Neural progenitor cell (in vitro differentiated cells): ENCODE measurements at regions not wholly inside any gene's neighbourhood (a gene's known extent, or its start where the extent isn't known, plus 50 kb on each side); places are given as distances from the start of the nearest gene placed in this dataset.

Source experiments
- EZH2 ChIP-seq: fragments of 200-600 bp; sonication (generic); IDR thresholded peaks from 2 replicates; pipeline ENCODE4 v1.6.1; 2017; ENCODE audit warnings: antibody characterized with exemption, mild to moderate bottlenecking, moderate library complexity
- EZH2phosphoT487 ChIP-seq: fragments of 200-600 bp; sonication (generic); IDR thresholded peaks from 2 replicates; pipeline ENCODE4 v1.6.1; 2017; ENCODE audit warnings: antibody characterized with exemption
- TF ChIP-seq, protein P1 (sequence below): fragments of 200-600 bp; sonication (generic); IDR thresholded peaks from 2 replicates; pipeline ENCODE4 v1.5.1; 2017; ENCODE audit warnings: antibody characterized with exemption, mild to moderate bottlenecking

DNA sequence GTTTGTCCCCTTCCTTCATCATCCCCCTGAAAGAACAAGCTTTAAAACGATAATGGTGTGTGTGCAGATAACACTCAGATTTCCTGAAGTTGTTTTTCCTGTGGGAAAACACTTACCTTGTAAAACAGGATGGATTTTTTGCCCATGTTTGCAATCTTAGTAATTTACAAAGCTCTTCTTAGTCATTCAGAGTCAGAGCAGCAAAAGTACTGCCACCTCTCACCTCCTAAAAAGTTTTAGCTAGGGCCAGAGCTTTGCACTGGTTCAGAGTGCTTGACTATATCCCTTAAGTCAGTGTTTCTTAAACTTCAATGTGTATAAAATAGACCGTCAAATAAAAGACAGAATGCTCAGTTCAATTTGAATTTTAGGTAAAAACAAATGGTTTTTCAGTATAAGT, 62.3 kb downstream of the NKX6-1 start:
- TF ChIP-seq, protein P1, sequence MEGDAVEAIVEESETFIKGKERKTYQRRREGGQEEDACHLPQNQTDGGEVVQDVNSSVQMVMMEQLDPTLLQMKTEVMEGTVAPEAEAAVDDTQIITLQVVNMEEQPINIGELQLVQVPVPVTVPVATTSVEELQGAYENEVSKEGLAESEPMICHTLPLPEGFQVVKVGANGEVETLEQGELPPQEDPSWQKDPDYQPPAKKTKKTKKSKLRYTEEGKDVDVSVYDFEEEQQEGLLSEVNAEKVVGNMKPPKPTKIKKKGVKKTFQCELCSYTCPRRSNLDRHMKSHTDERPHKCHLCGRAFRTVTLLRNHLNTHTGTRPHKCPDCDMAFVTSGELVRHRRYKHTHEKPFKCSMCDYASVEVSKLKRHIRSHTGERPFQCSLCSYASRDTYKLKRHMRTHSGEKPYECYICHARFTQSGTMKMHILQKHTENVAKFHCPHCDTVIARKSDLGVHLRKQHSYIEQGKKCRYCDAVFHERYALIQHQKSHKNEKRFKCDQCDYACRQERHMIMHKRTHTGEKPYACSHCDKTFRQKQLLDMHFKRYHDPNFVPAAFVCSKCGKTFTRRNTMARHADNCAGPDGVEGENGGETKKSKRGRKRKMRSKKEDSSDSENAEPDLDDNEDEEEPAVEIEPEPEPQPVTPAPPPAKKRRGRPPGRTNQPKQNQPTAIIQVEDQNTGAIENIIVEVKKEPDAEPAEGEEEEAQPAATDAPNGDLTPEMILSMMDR: no peak
- TF ChIP-seq EZH2 (no peak), EZH2phosphoT487 (no peak)
